Trophoblast cell (in vitro differentiated cells and primary cell): ENCODE measurements at regions not wholly inside any gene's neighbourhood (a gene's known extent, or its start where the extent isn't known, plus 50 kb on each side); places are given as distances from the start of the nearest gene placed in this dataset.
"Not testable (repeated sequence)": the region's sequence is repeated elsewhere in the genome, so short reads cannot be mapped to it uniquely, and the experiment has no call there.

Source experiments
- DNase-seq, 2 donors: peaks; one replicate each; pipeline ENCODE4 v3.0.0-alpha.2; 2016
- H2AFZ ChIP-seq: 2 replicates; pipeline ENCODE4 v1.6.1; 2013; ENCODE audit warnings: low read length, moderate library complexity, mild to moderate bottlenecking; ENCODE audit not compliant: insufficient read depth, poor library complexity
- H2AK5ac ChIP-seq: 2 replicates; pipeline ENCODE4 v1.6.1; 2013; ENCODE audit warnings: mild to moderate bottlenecking, low read length
- H2BK120ac ChIP-seq: 2 replicates; pipeline ENCODE4 v1.6.1; 2013; ENCODE audit warnings: low read length, mild to moderate bottlenecking, moderate library complexity; ENCODE audit not compliant: insufficient read depth, poor library complexity
- H2BK12ac ChIP-seq: 2 replicates; pipeline ENCODE4 v1.6.1; 2013; ENCODE audit warnings: mild to moderate bottlenecking, low read length, moderate library complexity
- H2BK5ac ChIP-seq: 2 replicates; pipeline ENCODE4 v1.6.1; 2013; ENCODE audit warnings: low read length, low read depth, moderate library complexity, mild to moderate bottlenecking; ENCODE audit not compliant: poor library complexity
- H3K14ac ChIP-seq: 2 replicates; pipeline ENCODE4 v1.6.1; 2013; ENCODE audit warnings: mild to moderate bottlenecking, low read length
- H3K18ac ChIP-seq: 2 replicates; pipeline ENCODE4 v1.6.1; 2013; ENCODE audit warnings: mild to moderate bottlenecking, low read length
- H3K23ac ChIP-seq: 2 replicates; pipeline ENCODE4 v1.6.1; 2013; ENCODE audit warnings: low read length
- H3K27ac ChIP-seq: 2 replicates; pipeline ENCODE4 v1.5.1; 2013; ENCODE audit warnings: low read depth, mild to moderate bottlenecking, inconsistent platforms, low read length, moderate library complexity
- H3K27me3 ChIP-seq: 2 replicates; pipeline ENCODE4 v1.6.1; 2013; ENCODE audit warnings: inconsistent platforms, mild to moderate bottlenecking, low read length, moderate library complexity; ENCODE audit not compliant: insufficient read depth
- H3K36me3 ChIP-seq, 2 experiments: 1 replicate in 1 of 2; 2 replicates in 1 of 2; pipeline ENCODE4 v1.6.1; 2013; ENCODE audit warnings: low read length in 2 of 2, mild to moderate bottlenecking in 2 of 2, moderate library complexity in 1 of 2; ENCODE audit not compliant: insufficient read depth in 2 of 2, control insufficient read depth in 1 of 2
- H3K4ac ChIP-seq: 2 replicates; pipeline ENCODE4 v1.6.1; 2013; ENCODE audit warnings: low read depth, mild to moderate bottlenecking, low read length, moderate library complexity
- H3K4me1 ChIP-seq, 2 experiments: 1 replicate in 1 of 2; 2 replicates in 1 of 2; pipeline ENCODE4 v1.6.1; 2013; ENCODE audit warnings: low read length in 2 of 2, mild to moderate bottlenecking in 2 of 2, moderate library complexity in 1 of 2; ENCODE audit not compliant: insufficient read depth in 2 of 2, control insufficient read depth in 1 of 2
- H3K4me2 ChIP-seq: 2 replicates; pipeline ENCODE4 v1.6.1; 2013; ENCODE audit warnings: inconsistent platforms, mild to moderate bottlenecking, low read length, moderate library complexity
- H3K4me3 ChIP-seq: 2 replicates; pipeline ENCODE4 v1.5.1; 2013; ENCODE audit warnings: mild to moderate bottlenecking, low read depth, low read length, inconsistent platforms
- H3K79me1 ChIP-seq: one replicate; pipeline ENCODE4 v1.6.1; 2013; ENCODE audit warnings: low read length
- H3K79me2 ChIP-seq: 2 replicates; pipeline ENCODE4 v1.6.1; 2013; ENCODE audit warnings: low read length, mild to moderate bottlenecking; ENCODE audit not compliant: control insufficient read depth, insufficient read depth, poor library complexity
- H3K9ac ChIP-seq: 2 replicates; pipeline ENCODE4 v1.6.1; 2013; ENCODE audit warnings: mild to moderate bottlenecking, low read length
- H3K9me3 ChIP-seq: 2 replicates; pipeline ENCODE4 v1.6.1; 2013; ENCODE audit warnings: low read depth, mild to moderate bottlenecking, control low read depth, inconsistent platforms, low read length; ENCODE audit not compliant: insufficient read depth
- H4K12ac ChIP-seq: 2 replicates; pipeline ENCODE4 v1.6.1; 2013; ENCODE audit warnings: low read depth, mild to moderate bottlenecking, low read length, moderate library complexity
- H4K8ac ChIP-seq: 2 replicates; pipeline ENCODE4 v1.6.1; 2013; ENCODE audit warnings: low read depth, mild to moderate bottlenecking, low read length, moderate library complexity
- H4K91ac ChIP-seq: one replicate; pipeline ENCODE4 v1.6.1; 2013; ENCODE audit warnings: low read depth, mild to moderate bottlenecking, low read length, moderate library complexity
- WGBS: extraction: QIAGEN DNeasy Blood & Tissue Kit; methylation state at CpG from one replicate; pipeline ENCODE4 v1.1.7; 2013; ENCODE audit warnings: missing lambda C conversion rate; ENCODE audit not compliant: insufficient read length, insufficient coverage; ENCODE audit errors: extremely low coverage; 5-methylcytosine and 5-hydroxymethylcytosine counted together

- H3K9me3 ChIP-seq: no peaks in the 10 kb centered on the region
- no peak overlapping the region for H3K4me2 ChIP-seq
- H3K36me3 ChIP-seq: no peaks in the 10 kb centered on the region
- H3K18ac ChIP-seq: no peak overlapping the region
- DNase-seq: no peak
- H3K14ac ChIP-seq: no peak overlapping the region
- no peak overlapping the region for H3K4me3 ChIP-seq
- no peak overlapping the region for H2BK12ac ChIP-seq
- H4K12ac ChIP-seq: no peak overlapping the region
- no peak overlapping the region for H3K27ac ChIP-seq
- H2AFZ ChIP-seq: no peak overlapping the region
- H2AK5ac ChIP-seq: no peak overlapping the region
- H3K4me1 ChIP-seq: no peaks in the 10 kb centered on the region
- no peaks in the 10 kb centered on the region for H3K79me2 ChIP-seq
- H3K27me3 ChIP-seq: no peaks in the 10 kb centered on the region
- no CpG with 5 or more reads among the region's 8 CpGs for WGBS
- H2BK120ac ChIP-seq: no peak overlapping the region
- no peak overlapping the region for H4K91ac ChIP-seq
- no peaks in the 10 kb centered on the region for H3K79me1 ChIP-seq
- H3K9ac ChIP-seq: no peak overlapping the region
- H3K23ac ChIP-seq: no peak overlapping the region
- H4K8ac ChIP-seq: no peak overlapping the region
- H2BK5ac ChIP-seq: no peak overlapping the region
- no peak overlapping the region for H3K4ac ChIP-seq
These were observed 568.0 kb downstream of the TRIB2 start for GRCh38 chr2:13284688-13285087.

GRCh38 chr2:13289310-13289709 is 572.6 kb downstream of the TRIB2 start:
- DNase-seq: no peak
- no peak overlapping the region for H3K27ac ChIP-seq
- no peak overlapping the region for H3K4ac ChIP-seq
- no peak overlapping the region for H4K91ac ChIP-seq
- H3K14ac ChIP-seq: no peak overlapping the region
- H3K27me3 ChIP-seq: no peaks in the 10 kb centered on the region
- H3K79me2 ChIP-seq: no peaks in the 10 kb centered on the region
- no peak overlapping the region for H3K4me3 ChIP-seq
- H3K4me1 ChIP-seq: no peaks in the 10 kb centered on the region
- H3K4me2 ChIP-seq: no peak overlapping the region
- no peak overlapping the region for H3K18ac ChIP-seq
- H4K12ac ChIP-seq: no peak overlapping the region
- H3K23ac ChIP-seq: no peak overlapping the region
- H2AK5ac ChIP-seq: no peak overlapping the region
- H3K9ac ChIP-seq: no peak overlapping the region
- no peaks in the 10 kb centered on the region for H3K79me1 ChIP-seq
- no peak overlapping the region for H2AFZ ChIP-seq
- H3K36me3 ChIP-seq: no peaks in the 10 kb centered on the region
- no peaks in the 10 kb centered on the region for H3K9me3 ChIP-seq
- no peak overlapping the region for H2BK5ac ChIP-seq
- no peak overlapping the region for H4K8ac ChIP-seq
- H2BK12ac ChIP-seq: no peak overlapping the region
- H2BK120ac ChIP-seq: no peak overlapping the region

- H3K79me2 ChIP-seq, H3K4me3 ChIP-seq, H2BK12ac ChIP-seq, H3K4me2 ChIP-seq, H3K27me3 ChIP-seq, H3K4ac ChIP-seq, H2AFZ ChIP-seq, H4K8ac ChIP-seq, H3K27ac ChIP-seq, H3K79me1 ChIP-seq, H3K18ac ChIP-seq, H3K36me3 ChIP-seq, H2AK5ac ChIP-seq, H3K14ac ChIP-seq, H4K91ac ChIP-seq, H4K12ac ChIP-seq, H2BK5ac ChIP-seq, H3K9me3 ChIP-seq, H3K23ac ChIP-seq, H3K9ac ChIP-seq, H2BK120ac ChIP-seq, DNase-seq, H3K4me1 ChIP-seq: not testable (repeated sequence)
- WGBS: no CpG with 5 or more reads among the region's 33 CpGs
These were observed 591.7 kb downstream of the TRIB2 start for GRCh38 chr2:13308478-13308805.

GRCh38 chr2:13308989-13309388 is 592.3 kb downstream of the TRIB2 start:
- Histone ChIP-seq H2BK5ac (no peak overlapping the region), H3K27me3 (no peaks in the 10 kb centered on the region)
- whole genome bisulfite sequencing: no CpG with 5 or more reads among the region's 4 CpGs

GRCh38 chr2:13332060-13332459 is 615.3 kb downstream of the TRIB2 start:
- Histone ChIP-seq H3K27me3 (no peaks in the 10 kb centered on the region), H2BK12ac (no peak overlapping the region), H3K27ac (no peak overlapping the region), H3K18ac (no peak overlapping the region), H4K91ac (no peak overlapping the region), H2BK120ac (no peak overlapping the region), H3K14ac (no peak overlapping the region), H3K4ac (no peak overlapping the region), H3K9ac (no peak overlapping the region), H3K9me3 (no peaks in the 10 kb centered on the region), H4K12ac (no peak overlapping the region), H3K79me2 (no peaks in the 10 kb centered on the region), H3K4me3 (no peak overlapping the region), H2BK5ac (no peak overlapping the region), H3K4me1 (no peaks in the 10 kb centered on the region), H2AK5ac (no peak overlapping the region), H3K4me2 (no peak overlapping the region), H3K36me3 (no peaks in the 10 kb centered on the region), H3K23ac (no peak overlapping the region), H2AFZ (no peak overlapping the region), H4K8ac (no peak overlapping the region), H3K79me1 (no peaks in the 10 kb centered on the region)
- DNase-seq: no peak
- no CpG with 5 or more reads among the region's 2 CpGs for WGBS

More at GRCh38 chr2:13308989-13309388, 592.3 kb downstream of the TRIB2 start:
- H4K12ac ChIP-seq: no peak overlapping the region
- no peaks in the 10 kb centered on the region for H3K4me1 ChIP-seq
- H2BK12ac ChIP-seq: no peak overlapping the region
- no peak overlapping the region for H3K4me2 ChIP-seq
- H3K27ac ChIP-seq: no peak overlapping the region
- no peaks in the 10 kb centered on the region for H3K79me2 ChIP-seq
- H4K91ac ChIP-seq: no peak overlapping the region
- H2AK5ac ChIP-seq: no peak overlapping the region
- H3K79me1 ChIP-seq: no peaks in the 10 kb centered on the region
- DNase-seq: no peak
- no peak overlapping the region for H3K14ac ChIP-seq
- H3K4me3 ChIP-seq: no peak overlapping the region
- no peak overlapping the region for H2BK120ac ChIP-seq
- no peak overlapping the region for H3K9ac ChIP-seq
- no peak overlapping the region for H3K18ac ChIP-seq
- no peaks in the 10 kb centered on the region for H3K36me3 ChIP-seq
- no peak overlapping the region for H3K4ac ChIP-seq
- H4K8ac ChIP-seq: no peak overlapping the region
- H3K23ac ChIP-seq: no peak overlapping the region
- H3K9me3 ChIP-seq: no peaks in the 10 kb centered on the region
- H2AFZ ChIP-seq: no peak overlapping the region
